Testis (tissue), 2 donors: ENCODE measurements at regions not wholly inside any gene's neighbourhood (a gene's known extent, or its start where the extent isn't known, plus 50 kb on each side); places are given as distances from the start of the nearest gene placed in this dataset.

Source experiments
- CTCF ChIP-seq, 3 experiments: fragments of 450-650 bp in 2 of 3; fragments of 200-600 bp in 1 of 3; sonication (generic) in 1 of 3; IDR thresholded peaks; one replicate each; pipeline ENCODE4 v1.5.1; 2016 to 2019; ENCODE audit warnings: antibody characterized with exemption in 3 of 3, mild to moderate bottlenecking in 2 of 3, moderate library complexity in 1 of 3
- POLR2A ChIP-seq: fragments of 450-650 bp; IDR thresholded peaks from one replicate; pipeline ENCODE4 v1.6.1; 2017; ENCODE audit warnings: antibody characterized with exemption, mild to moderate bottlenecking, moderate library complexity

GRCh38 chr6:74867291-74867690 lies 338.6 kb downstream of the COL12A1 start:
- TF ChIP-seq CTCF (IDR thresholded peaks at IDR 0.05) = no peak
- no peak for TF ChIP-seq POLR2A
